ENCODE measurements at regions not wholly inside any gene's neighbourhood (a gene's known extent, or its start where the extent isn't known, plus 50 kb on each side); places are given as distances from the start of the nearest gene placed in this dataset.
"Not testable (repeated sequence)": the region's sequence is repeated elsewhere in the genome, so short reads cannot be mapped to it uniquely, and the experiment has no call there.

DNA sequence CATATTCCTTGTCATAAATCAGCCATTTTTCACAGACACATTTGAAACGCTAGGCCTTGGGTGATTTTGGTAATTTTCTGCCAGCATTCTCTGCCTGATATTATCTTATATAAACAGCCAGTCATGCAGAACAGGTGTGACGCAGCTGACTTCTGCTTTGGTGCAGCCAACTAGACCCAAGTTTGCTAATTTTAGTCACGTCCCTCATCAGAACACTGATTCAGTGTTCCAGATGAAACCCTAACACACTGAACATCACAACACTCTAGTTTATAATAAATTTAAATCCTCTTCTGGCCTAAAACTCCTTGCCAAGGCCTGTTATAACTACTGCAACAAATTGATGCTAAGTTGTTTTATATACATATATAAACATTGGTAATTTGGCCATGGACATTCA is 386.1 kb downstream of the SEC23A start:
- DNase-seq (ENCODE audit: low read depth in 2 of 2) = no peak

DNA sequence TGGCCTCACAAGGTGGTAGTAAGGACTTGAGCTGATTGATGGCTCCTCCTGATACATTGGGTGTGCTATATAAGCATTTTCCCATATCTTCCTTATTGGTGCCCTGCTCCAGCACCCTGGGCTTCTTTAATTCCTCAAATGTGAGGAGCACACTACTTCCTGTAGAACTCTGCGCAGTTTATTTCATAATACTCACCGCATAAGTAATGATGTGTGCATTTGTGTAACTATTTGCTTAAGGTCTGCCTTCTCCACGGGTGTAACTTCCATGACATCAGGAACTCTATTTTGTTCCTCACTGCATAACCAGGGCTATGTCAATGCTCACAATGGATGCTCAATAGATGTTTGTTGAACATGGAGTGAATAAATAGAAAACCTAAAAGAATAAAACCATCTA is 392.2 kb downstream of the SEC23A start:
- DNase-seq (ENCODE audit: low read depth in 2 of 2) = no peak

DNA sequence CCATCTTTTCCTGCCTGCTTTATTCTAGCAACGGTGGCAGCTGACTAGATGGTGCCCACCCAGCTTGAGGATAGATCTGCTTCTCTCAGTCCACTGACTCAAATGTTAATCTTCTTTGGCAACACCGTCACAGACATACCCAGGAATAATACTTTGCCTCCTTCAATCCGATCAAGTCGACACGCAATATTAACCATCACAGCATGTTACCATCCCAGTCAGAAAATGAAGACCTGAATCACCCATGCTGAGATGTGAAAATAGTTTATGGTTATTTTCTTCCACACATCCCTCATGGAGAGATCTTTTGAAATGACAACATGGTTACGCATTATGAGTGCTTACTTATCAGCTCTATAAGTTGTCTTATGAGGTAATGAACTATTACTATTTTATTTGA is 392.8 kb downstream of the SEC23A start:
- DNase-seq (ENCODE audit: low read depth in 2 of 2) = no peak

DNA sequence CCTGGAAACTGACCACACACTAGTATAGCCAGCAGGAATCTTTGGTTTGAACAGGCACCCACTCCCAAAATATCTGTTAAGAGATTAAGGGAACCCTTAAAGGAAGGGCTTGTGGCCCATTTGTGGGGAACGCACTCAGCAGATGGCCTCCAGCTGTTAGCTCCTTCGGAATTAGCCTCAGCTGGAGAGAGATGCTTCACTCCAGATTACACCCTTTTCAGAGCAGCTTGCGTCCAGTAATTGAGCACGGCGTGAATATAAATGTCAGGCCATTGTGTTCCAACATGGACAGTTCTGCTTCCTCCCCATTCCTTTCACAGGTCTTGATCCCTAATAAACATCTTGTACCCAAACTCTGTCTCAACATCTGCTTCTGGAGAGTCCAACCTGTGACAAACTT is 397.8 kb downstream of the SEC23A start:
- no peak for DNase-seq (ENCODE audit: low read depth in 2 of 2)

DNA sequence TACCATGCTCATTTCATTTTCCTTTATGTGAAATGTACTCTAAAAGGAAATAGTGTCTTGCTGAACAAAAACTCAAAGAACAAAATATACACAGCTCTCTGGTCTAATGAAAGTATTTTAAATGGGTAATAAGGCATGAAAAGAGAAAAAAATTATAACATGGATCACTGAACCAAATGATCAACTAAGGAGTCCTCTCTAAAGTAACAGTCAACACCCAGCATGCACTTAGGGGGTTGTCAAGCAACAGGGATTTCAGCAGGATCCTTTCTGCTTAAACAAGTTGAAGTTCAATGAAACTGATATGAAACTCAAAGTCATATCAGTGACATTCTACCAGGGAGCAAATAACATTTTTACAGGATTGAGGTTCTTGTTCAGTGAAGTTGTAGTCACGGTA is 398.8 kb downstream of the SEC23A start:
- DNase-seq (ENCODE audit: low read depth in 2 of 2) = no peak

DNA sequence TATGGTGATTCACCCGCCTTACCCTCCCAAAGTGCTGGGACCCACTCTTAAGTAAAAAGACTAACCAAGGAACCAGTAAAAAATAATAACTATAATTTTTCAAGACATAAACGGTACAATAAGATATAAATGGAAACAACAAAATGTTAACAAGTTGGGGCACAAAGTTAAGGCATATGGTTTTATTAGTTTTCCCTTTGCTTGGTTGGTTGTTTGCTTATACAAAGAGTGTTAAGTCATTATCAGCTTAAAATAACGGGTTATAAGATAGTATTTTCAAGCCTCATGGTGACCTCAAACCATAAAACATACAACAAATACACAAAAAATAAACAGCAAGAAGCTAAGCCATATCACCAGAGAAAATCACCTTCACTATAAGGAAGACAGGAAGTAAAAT is 406.1 kb downstream of the SEC23A start:
- no peak for DNase-seq (ENCODE audit: low read depth in 2 of 2)

DNA sequence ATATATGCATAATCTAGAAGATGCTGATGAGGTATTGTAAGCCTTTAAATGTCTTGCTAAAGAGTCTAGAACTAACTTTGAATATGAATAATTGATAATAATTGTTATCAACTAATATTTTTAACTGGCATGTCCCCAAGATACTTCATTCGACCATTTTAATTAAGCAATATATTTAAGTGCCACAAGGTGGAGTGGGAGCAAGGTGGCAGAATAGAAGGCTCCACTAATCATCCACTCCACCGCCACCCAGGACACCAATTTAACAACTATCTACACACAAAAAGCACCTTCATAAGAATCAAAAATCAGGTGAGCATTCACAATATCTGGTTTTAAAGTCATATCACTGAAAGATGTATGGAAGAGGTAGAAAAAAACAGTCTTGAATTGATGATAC is 409.6 kb downstream of the SEC23A start:
- no peak for DNase-seq (ENCODE audit: low read depth in 2 of 2)

DNA sequence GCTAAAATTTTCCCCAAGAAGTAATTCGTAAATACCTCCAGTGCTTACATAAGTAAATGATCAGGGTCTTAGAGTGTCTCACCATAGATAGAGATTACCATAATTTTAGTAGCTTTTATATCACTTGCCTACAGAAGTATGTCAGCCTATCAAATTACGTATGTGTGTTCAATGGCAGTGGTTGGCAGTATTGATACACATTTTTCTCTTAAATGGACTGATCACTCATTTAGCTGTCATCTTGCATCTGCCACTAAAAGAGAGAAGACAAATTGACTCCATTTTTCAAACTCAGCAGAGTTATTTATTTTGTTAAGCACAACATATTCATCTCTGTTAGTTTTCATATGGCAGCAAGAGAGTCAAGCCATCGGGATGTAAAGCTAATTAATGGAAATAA is 413.1 kb upstream of the CLEC14A start:
- DNase-seq (ENCODE audit: low read depth in 2 of 2) = no peak

DNA sequence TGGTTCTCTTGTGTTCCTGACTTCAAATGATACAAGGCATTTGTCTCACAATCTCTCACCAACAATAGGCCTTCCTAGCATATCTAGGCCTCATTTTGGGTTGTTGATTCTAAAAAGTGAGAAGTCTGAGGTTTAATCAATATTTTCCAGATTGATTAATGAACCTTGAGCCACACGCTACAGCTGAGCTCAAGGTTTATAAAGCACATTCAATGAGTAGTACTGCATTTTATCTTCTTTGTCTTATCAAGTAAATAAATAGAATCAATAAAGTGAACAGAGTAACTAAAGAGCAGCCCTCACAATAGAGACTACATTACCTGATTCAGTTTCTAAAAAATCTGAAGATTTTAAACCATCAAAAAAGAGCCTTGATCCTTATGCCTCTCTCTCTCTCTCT is 407.5 kb upstream of the CLEC14A start:
- no peak for DNase-seq (ENCODE audit: low read depth in 2 of 2)

DNA sequence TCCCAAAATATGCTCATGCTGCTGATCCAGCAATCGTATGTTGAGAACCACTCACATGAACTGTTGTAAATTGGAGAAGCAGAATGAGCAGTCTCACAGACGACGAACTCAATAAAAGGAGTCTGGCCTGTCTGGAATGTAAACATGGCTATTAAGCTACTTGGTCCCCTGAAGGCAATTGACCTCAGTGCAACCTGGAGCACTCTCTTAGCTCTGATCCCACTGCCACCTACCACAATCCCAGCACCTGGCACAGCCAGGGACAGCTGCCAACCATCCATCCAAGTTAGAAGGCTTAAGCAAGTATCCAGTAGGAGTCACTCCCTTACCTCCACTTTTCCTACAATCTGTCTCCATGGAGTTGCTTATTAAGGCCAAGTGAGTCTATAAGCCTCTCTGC is 406.9 kb upstream of the CLEC14A start:
- no peak for DNase-seq (ENCODE audit: low read depth in 2 of 2)

DNA sequence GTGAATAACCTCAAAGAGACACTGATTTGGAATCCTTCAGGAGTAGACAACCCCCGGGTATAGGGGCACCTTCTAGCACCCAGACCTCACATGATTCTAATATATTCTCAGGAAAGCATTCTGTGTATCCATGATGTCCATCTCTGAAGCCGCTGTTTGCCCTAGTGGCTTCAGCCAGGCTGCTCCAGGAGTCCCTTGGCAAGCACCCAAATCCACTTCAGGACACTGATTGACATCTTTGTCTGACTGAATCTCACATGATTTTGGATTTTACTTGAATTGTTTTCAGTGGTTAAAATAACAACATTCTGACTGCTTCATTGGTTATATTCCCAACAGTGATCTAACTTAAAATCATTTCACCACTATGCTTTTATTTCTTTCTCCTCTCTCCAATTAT is 390.5 kb upstream of the CLEC14A start:
- no peak for DNase-seq (ENCODE audit: low read depth in 2 of 2)

DNA sequence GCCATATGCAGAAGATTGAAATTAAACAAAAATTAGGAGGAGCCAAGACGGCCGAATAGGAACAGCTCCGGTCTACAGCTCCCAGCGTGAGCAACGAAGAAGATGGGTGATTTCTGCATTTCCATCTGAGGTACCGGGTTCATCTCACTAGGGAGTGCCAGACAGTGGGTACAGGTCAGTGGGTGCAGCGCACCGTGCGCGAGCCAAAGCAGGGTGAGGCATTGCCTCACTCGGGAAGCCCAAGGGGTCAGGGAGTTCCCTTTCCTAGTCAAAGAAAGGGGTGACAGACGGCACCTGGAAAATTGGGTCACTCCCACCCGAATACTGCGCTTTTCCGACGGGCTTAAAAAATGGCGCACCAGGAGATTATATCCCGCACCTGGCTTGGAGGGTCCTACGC is 379.0 kb upstream of the CLEC14A start:
- not testable (repeated sequence) for DNase-seq (ENCODE audit: low read depth in 2 of 2)

DNA sequence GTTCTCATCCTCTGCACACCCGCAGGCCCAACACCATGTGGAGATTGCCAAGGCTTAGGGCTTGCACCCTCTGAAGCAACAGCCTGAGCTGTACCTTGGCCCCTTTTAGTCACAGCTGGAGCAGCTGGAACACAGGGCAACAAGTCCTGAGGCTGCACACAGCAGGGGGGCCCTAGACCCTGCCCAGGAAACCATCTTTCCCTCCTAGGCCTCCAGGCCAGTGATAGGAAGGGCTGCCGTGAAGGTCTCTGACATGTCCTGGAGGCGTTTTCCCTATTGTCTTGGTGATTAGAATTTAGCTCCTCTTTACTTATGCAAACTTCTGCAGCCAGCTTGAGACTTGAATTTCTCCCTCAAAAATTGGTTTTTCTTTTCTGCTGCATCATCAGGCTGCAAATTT is 373.5 kb upstream of the CLEC14A start:
- DNase-seq (ENCODE audit: low read depth in 2 of 2) = no peak

DNA sequence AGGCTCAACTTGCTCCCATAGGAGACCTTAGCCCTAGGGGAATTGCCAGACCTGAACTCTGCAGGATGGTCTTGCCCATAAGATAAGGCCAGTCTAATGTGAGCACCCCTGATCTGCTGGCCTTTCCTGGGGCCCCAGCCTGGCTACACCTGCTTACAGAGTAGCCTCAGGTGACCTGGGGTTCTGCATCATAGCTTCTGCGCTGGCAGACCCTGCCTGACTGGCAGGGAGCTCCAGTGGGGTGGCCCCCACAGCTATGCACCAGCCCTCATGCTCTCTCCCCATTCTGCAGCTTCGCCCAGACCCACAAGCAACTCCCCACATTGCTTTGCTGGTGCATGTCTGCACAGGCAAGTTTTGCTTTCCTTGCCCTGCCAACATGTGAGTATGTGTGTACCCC is 371.3 kb upstream of the CLEC14A start:
- DNase-seq (ENCODE audit: low read depth in 2 of 2) = no peak

DNA sequence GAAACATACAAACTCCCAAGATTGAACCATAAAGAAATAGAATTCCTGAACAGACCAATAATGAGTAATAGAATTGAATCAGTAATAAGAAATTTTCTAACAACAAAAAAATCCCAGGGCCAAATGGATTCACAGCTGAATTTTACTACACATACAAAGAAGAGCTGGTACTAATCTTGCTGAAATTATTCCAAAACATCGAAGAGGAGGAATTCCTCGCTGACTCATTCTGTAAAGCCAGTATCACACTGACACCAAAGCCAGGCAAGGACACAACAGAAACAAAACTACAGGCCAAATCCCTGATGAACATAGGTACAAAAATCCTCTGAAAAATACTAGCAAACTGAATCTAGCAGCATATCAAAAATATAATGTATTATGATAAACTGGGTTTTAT is 367.8 kb upstream of the CLEC14A start:
- no peak for DNase-seq (ENCODE audit: low read depth in 2 of 2)

DNA sequence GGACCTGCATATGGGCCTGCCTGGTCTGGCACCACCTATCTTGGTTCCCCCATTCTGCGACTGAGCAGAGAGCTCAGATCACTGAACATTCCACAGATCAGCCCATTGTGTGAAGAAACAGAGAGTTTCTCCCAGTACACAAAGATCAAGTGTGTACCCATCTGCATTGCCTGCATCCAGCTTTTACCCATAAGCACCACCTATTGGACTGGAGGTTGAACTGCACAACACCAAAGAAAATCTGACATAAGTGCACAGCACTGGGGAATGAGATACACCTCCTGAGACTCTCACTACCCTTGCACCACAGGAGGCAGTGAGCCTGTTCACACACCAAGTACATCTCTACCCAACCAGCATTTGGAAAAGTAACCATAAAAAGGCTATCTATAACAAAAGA is 362.6 kb upstream of the CLEC14A start:
- DNase-seq (ENCODE audit: low read depth in 2 of 2) = no peak

DNA sequence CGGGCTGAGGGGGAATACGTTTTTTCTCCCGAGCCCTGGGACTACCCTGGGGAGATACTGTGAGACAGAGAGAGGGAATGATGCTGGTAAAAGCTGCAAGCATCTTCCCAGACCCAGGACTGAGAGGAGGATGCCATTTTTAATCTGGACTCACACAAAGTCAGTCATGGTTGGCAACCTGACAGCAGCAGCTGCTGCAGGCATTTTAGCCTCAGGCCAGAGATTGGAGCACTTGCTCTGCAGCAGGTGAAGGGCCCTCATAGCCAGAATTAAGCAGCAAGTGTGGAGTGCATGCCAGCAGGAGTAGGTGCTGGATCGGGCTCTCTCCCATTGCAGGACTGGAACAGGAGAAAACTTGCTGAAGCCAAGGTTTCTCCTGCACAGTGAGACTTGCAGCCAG is 361.1 kb upstream of the CLEC14A start:
- DNase-seq (ENCODE audit: low read depth in 2 of 2) = no peak

DNA sequence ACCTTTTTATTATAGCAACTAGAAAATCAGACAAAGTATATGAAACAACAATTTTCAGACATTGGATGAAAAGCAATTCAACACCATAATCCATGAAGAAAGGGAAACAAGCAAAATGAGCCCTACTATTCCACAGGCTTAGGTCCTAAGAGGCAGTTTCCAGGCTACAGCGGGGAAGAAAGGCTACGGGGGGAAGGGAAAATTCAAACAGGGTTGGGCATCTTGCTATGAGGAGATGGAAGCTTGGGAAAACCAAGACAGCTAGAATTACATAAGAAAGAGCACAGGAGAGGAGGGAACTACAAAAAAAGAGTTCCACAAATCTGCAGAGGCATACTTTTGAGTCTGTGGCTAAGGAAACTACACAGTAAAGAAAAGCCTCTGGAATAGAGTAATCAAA is 356.0 kb upstream of the CLEC14A start:
- DNase-seq (ENCODE audit: low read depth in 2 of 2) = no peak

DNA sequence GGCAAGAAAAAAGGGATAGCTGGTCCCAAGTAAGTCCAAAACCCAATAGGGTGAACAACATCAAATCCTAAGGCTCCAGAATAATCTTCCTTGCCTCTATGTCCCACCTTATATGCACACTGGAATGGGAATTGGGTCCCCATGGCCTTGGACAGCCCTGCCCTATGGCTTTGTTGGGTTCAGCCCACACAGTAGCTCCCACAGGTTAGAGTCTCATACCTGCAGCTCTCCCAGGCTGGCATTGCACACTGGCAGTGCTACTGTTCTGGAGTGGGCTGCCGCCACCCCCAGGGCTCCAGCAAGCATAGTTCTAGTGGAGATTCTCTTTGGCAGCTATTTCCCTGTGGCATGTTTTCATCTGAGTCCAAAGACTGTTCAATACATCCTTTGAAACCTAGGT is 352.4 kb upstream of the CLEC14A start:
- no peak for DNase-seq (ENCODE audit: low read depth in 2 of 2)

DNA sequence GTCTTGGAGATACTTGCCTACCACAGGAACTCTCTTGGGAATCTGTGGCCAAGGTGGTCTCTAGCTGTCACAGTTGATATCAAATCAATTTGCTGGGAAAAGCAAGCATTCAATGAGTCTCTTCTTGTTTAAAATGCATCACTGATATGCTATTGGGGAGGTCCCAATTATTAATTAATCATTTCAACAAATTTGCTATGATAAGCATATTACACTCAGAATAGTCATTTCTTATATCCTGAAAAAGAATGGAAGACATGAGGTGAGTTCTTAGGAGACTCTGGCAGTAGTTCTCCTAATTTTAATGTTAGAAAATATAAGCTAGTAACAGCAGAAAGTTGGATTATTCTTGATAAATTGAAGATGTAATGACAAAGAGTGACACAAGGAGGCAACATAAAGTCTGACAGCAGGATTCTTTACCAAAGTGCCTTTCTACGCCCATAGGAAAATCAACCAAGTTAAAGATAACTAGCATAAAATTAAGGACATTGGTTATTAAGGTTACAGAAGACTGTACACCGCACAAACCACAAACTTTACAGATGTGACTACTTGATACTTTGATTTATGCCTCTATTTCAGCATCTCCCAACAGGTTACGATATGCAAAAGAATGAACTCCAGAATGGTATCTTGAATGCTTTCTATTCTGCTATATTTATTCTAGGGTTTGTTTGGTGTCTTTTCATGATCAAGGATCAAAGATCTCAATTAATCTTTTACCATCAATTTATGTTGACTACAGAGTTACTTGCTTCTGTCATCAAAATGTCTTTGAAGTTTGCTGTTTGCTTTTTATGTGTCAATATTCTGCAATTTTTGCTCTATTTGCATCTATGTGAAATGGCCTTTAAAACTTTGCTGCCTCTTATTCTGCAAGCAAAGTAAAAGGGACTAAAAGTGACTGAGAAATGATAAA is 349.6 kb upstream of the CLEC14A start:
- DNase-seq (ENCODE audit: low read depth in 2 of 2) = no peak

DNA sequence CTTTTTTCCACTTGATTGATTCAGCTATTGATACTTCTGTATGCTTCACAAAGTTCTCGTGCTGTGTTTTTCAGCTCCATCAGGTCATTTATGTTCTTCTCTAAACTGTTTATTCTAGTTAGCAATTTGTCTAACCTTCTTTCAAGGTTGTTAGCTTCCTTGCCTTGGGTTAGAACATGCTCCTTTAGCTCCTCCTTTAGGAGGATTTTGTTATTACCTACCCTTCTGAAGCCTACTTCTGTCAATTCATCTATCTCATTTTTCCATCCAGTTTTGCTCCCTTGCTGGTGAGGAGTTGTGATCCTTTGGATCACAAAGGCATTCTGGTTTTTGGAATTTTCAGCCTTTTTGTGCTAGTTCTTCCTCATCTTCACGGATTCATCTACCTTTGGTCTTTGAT is 344.7 kb upstream of the CLEC14A start:
- DNase-seq (ENCODE audit: low read depth in 2 of 2) = not testable (repeated sequence)

DNA sequence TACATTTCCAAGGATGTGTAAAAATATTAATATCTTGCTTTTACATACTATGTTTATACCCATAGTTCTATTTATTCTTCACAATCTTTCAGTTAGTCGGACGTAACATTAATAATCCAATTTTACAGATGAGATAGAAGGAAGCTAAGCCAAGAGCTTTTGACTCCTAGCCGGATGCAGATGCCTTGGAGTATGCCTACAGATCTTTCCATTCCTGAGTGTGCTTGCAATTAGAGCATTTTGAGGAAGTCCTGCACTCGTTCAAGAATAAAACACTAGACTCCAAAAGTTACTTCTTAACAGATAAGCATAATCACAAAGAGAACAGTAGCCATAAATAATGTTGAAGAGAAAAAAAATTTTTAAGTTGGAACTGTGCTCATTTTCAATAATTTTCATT is 337.6 kb upstream of the CLEC14A start:
- no peak for DNase-seq (ENCODE audit: low read depth in 2 of 2)

DNA sequence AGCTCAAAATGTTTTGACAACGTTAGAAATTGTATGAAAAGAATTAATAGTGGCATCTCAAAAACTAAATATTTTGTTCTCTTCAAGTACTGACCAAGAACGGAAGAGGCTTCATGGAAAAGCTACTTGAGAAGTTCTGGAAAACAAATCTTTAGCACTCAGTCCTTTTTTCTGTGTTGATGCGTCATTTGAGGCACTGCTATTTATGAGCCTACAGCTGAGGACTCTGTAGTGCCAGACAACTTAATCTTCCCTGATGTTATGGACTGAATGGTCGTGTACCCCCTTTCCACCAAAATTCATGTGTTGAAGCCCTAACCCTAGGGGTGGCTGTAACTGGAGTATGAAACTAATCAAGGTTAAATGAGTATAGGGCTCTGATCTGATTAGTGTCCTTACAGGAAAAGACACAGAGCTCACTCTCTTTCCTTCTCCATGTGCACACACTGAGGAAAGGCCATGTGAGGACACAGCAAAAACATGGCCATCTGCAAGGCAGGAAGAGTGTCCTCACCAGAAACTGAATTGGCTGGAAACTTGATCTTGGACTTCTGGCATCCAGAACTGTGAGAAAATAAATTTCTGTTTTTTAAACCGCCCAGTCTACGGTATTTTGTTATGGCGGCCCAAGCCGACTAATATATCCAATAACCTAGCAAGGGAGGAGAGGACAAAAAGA is 337.0 kb upstream of the CLEC14A start:
- DNase-seq (ENCODE audit: low read depth in 2 of 2) = no peak

Measured in stimulated activated CD4-positive, alpha-beta T cell treated with anti-CD3 and anti-CD28 coated beads, Interleukin-4, amount 100 ng/mL, for 48 hours (primary cell).